Activated T-cell treated with anti-CD3 and anti-CD28 coated beads for 24 hours (primary cell): ENCODE measurements at regions not wholly inside any gene's neighbourhood (a gene's known extent, or its start where the extent isn't known, plus 50 kb on each side); places are given as distances from the start of the nearest gene placed in this dataset.
"Not testable (repeated sequence)": the region's sequence is repeated elsewhere in the genome, so short reads cannot be mapped to it uniquely, and the experiment has no call there.

Experiments
- DNase-seq: peaks from one replicate; pipeline ENCODE4 v3.0.0-alpha.2; 2020; ENCODE audit warnings: low read depth

DNA sequence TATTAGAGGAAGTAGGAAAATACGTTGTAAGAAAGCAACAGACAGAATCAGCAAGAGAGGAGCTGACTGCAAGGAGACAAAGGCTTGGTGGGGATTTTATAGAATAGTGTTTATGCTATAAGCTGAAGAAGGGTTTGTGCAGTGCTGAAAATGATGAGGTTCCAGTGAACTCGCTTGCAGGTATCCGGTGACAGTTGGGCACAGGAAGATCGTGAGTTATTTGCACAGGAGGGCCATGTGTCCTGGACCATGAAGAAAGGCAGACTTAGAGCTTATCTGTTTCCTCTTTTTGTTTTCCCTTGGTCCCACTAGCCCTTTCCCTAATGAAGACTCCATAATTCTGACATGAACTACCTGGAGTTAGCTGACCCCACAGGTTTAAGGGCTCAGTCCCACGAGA lies 61.4 kb downstream of the NXNL2 start:
- DNase-seq, result no peak

DNA sequence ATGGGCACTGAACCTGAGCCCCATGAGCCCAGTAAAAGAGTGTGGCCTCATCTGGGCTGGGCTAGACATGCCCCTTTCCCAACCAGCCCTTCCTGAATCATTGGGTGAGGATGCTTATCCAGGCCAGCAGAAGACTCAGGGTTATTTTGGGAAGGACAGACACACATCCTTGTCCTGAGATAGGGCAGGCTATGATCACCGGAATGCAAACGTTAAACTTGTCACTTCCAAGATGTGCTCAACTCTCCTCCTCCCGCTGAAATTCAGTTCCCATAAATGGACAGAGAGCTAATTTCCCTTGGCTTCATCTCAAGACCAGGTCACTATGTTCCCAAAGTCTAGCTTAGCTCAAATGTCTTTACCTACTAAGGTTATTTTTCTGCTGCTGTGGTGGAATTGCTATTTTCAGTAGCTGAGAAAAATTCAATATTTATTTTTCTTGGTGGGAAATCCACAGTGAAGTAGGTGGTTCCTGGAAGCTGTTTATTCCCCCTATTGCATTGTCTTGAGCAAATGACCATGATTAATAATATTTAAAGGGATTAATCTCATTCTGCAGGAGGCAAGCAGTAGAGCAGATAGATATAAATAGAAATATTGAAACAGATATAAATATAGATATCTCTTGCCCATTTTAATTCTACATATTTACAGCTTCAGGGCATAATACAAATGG lies 70.0 kb downstream of the NXNL2 start:
- no peak for DNase-seq

DNA sequence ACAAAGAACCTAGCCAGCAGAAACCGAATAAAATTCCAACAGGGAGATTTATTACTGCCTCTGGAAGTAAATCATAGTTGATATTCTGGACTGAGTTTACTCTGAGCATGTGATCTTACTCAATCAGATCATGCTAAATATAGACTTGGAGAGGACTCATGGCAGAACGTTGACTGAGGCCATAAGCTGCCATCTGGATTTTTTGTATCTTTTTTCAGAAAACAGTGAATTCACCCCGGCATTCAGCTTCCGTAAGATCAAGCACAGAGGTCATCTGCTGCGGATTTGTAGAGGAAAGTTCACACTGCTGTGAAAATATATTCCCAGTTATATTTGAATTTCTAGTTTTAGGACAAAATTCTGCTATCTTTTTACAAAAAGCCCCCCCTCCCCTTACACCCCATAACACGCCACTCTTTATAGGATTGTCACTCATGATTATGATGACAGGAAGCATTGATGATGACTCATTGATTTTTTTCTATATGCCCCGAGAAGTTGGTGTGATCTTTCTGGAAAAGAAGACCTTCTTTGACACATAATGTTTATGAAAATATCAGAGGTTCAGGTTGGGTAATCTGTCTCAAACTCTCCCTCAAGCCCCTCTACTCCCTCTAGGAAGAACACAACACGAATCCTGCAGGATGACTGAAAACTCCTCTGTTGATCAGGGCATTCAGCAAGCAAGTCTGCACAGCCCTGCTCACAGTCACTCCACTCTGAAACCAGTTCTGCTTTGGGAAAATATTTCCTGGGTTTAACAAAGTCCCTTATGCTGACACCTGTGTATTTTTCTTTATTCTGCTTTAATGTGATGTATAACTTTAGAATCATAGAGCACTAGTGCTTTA lies 70.8 kb downstream of the NXNL2 start:
- no peak for DNase-seq

DNA sequence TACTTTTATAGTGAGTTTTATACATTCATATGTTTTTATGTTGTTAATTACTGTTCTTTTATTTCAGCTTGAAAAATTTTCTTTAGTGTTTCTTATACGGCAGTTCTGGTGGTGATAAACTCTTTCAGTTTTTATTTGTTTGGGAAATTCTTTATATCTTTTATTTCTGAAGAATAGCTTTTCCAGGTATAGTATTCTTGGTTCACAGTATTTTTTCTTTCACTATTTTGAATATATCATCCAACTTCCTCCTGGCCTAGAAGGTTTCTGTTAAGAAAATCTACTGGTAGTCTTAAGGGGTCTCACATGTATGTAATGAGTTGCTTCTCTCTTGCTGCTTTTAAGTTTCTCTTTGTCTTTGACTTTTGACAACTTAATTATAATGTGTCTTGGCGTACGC lies 79.4 kb downstream of the NXNL2 start:
- DNase-seq, result no peak

DNA sequence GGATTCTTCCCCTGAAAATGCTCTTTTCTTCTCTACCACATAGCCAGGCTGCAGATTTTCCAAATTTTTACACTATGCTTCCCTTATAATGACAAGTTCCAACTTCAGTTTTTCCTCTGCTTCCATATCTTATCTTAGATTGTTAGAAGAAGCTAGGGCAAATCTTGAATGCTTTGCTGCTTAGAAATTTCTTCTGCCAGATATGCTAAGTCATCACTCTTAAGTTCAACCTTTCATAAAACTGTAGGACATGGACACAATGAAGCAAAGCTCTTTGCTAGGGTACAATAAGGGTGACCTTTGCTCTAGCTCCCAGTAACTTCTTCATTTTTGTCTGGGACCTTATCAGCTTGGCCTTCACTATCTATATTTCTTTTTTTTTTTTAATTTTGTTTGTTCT lies 88.7 kb downstream of the NXNL2 start:
- no peak for DNase-seq

DNA sequence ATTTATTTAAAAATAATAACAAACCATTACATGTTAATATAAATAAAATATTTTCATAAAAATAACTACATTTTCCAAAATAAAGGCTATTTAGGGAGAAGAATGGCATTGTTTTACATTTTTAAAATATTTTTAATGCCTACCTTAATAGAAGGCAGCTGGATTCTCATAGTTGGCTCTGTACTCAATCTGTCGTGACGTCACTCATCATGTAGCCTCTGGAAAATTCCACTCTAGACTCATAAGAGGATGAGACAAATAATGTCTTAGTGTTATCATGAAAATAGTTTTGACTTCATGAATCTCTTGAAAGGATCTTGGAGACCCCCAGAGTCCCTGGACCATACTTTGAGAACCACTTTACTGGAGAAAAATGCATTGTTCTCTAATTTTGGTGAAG lies 93.1 kb downstream of the NXNL2 start:
- no peak for DNase-seq

DNA sequence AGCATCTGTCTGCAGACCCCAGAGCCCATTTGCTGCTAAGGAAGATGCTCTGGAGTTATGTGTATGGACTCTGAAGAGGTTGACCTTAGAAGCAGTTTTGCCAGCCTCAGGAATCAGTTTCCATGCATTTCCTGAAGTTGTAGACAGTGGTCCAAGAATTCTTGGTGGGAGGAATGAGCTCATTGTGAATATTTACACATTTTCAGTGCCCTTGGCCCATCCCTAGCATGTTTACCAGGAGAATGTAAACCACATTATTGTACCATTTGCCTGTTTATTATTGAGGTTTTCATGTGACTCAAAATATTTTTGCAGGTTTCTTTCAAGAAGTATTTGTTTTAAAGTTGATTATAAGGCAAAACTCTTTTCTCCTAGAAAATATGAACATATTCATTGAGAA lies 93.8 kb downstream of the NXNL2 start:
- DNase-seq, result no peak

DNA sequence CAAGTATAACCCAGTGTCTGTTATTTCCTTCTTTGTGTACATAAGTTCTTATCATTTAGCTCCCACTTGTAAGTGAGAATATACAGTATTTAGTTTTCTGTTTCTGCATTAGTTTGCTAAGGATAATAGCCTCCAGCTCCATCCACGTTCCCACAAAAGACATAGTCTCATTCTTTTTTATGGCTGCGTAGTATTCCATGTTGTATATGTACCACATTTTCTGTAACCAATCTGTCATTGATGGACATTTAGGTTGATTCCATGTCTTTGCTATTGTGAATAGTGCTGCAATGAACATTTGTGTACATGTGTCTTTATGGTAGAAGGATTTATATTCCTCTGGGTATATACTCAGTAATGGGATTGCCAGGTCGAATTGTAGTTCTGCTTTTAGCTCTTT lies 95.6 kb downstream of the NXNL2 start:
- not testable (repeated sequence) for DNase-seq

DNA sequence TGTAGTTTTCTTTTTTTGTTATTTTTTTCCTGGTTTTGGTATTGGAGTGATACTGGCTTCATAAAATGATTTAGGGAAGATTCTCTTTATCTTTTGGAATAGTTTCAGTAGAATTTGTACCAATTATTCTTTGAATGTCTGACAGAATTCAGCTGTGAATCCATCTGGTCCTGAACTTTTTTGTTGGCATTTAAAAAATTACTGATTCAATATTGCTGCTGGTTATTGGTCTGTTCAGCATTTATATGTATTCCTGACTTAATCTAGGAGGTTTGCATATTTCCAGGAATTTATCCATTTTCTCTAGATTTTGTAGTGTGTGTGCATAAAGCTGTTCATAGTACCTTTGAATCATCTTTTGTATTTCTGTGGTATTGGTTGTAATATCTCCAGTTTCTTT lies 100.2 kb downstream of the NXNL2 start:
- DNase-seq, result no peak

DNA sequence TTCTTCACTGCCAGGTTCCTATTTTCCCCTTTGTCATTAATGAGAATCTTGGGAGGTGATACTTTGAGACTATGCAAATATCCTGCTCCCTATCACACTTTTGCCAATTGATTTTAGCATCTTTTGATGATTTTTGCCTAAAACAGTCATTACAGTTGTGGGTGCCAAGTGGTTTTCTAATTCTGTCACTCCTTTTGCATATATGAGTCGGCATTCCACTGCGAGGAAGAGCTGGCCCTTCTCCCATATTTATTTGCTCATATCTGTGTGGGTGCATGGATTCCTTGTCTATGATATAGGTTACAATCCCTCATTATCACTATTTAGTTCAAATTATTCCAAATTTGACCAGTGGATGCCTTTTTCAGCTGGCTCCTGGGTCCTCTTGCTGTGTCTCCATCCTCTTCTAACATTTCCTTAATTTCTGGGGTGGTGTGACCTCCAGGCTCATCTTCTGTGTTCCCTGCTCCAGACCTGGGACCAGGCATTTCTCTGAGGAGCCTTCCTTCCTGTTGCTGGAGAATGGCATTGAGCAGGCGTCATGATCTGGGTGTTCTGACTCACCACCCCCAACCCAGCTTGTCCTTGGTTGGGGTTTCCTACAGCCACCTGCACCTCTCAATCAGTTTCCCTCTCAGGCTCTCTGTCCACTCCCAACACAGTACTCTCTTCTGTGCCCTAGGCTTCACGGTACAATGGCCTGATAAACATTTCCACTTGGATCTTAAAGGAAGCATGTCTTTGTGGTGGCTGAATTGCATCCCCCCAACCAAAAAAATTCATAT lies 106.7 kb downstream of the NXNL2 start:
- DNase-seq, result no peak

DNA sequence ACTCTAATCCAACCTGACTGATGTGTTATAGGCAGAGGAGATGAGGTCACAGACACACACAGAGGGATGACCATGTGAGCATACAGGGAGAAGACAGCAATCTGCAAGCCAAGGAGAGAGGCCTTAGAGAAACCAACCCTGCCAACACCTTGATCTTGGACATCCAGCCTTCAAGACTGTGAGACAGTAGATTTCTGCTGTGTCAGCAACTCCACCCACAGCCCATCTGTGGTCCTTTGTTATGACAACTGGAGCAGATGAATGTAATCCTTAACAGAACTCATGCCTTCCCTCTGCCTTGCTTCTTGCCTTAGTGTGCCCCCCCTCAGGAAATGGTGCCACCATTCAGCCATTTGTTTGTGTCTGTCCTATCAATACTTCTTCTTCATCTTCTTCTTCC lies 107.4 kb downstream of the NXNL2 start:
- DNase-seq, result no peak

DNA sequence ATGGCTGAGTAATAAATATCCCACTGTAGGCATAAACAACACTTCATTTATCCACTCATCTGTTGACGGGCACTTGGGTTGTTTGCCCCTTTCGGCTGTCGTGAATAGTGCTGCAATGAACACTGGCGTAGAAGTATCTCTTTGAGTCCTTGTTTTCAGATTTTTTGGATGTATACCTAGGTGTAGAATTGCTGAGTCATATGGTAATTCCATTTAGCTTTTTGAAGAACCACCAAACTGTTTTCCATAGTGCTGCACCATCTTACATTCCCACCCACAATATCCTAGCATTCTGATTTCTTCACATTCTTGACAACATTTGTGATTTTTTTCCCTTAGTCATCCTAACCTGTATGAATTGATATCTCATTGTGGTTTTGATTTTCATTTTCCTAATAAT lies 109.0 kb downstream of the NXNL2 start:
- no peak for DNase-seq

DNA sequence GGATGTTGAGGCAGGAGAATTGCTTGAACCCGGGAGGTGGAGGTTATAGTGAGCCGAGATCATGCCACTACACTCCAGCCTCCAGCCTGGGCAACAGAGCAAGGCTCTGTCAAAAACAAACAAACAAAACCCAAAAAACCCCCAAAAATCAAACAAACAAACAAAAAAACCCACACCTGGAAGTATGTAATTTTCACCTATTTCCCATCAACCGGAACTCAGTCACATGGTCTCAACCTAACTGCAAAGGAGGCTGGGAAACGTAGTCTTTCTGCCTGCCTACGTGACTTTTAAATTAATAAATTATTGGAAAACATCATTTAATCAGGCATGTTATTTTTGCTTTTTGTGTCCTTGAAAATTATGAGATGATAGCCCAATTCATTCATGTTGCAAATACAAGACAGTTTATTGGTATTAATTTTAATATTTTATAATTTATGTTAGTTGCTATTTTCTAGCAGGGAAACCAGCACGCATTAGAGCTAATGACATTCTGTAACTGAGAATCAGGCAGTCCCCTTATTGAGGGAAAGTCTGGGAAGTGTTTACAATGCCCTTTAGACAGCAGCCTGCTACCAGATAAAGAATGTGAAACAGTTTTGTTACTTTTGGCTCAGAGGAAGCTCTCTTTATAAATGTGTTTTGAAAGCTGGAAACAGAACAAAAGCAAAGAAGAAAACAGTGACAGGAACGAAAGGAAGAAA lies 110.3 kb downstream of the NXNL2 start:
- no peak for DNase-seq

DNA sequence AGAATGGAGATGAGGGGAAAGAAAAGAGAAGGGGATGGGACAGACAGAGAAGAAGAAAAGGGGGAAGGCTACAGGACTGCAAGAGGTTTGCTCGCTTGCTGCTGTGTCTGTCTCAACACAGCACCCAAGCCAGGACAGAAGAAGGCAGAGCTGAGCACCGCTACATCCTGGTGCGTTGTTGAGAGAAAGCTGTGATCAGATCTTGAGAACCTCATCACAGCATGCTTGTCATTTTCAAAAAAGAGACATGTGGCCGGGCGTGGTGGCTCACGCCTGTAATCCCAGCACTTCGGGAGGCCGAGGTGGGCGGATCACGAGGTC lies 110.9 kb downstream of the NXNL2 start:
- DNase-seq, result no peak

DNA sequence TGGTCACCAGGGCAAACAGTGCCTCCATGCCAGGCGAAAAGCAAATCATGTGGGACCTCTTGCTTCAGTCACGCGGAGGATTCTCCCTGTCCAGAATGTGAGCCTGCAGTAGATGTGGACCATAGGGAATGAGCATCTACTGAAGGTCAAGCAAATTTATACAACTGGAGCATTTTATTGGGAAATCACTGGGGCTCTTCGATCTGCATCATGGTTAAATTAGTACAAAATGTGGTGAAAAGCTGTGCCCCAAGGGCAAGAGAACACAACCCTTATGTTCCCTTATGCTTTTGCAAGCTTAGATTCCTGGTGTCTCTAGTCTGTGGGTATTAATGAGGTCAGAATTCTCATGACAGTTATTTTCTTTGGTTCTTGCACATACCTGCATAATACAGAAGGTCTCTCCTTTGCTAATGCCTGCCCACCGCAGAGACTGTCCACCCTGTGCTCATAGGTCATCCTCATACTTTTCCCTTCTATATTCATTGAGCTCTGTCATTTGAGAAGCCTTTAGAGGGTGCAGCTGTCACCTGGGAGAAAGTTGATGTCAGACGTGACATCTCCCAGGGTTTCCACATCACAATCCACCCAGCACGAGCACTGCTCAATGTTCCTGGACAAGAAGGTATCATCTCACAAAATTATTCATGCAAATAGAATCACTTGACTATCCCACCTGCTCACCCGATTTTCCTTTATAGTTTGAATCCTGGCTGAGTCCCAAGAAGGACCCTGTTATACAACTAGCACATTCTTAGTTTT lies 111.7 kb downstream of the NXNL2 start:
- DNase-seq, result no peak

DNA sequence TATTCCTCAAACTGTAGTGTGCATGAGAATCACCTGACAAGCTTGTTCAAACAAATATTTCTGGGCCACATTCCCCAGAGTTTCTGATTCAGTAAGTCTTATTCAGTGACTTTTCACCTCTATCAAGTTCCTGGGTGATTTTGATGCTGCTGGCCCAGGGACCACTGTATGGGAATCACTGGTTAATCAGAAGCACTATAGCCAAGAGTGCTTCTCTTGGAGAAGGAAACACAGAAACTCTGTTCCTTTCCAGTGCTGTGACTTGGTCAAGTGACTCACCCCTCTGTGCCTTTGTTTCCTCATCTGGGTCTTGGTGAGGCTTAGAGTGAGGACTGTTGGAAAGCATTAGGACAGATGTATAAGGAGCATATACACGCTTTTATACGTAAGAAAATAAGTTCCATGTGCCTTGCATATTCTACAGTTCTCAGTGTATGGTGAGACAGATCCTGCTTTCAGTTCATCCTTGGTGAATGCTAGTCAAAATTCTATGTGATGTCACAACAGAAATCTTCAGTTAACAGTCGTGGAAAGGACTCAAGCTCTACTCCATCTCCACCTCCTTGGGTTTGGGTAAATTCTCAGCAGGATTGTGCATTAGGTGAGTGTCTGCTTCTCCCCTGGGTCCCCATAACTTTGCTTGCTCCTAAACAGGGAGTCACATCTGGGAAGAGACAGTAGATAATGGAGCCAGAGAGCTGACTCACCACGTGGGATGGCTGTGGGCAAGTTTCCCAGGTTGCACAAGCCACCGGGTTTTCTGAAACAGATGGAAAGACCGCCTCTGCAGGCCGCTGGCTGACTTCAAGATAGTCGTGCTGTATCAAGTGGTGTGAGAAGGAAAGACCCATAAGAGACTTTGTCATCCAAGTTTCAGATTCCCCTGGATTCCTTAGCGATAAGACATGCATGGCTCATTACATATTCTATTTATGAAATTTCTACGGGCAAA lies 117.0 kb downstream of the NXNL2 start:
- no peak for DNase-seq

DNA sequence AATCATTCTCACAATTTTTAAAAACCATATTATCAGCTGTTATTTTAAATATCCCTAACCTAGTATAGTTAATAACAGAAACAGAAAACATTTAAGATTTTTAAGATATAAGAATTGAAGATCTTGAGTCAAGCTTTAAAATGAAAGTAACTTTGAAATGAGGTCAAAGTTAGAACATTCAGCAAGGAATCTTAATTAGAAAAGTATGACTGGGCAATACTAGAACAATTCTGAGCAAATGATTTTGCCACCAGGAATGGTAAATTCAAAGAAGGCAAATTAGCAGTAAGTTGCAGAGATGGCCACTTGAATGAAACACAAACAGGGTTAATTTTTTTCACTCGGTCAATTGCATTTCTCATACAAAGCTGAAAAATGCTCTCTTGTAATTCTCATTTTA lies 117.9 kb downstream of the NXNL2 start:
- DNase-seq, result no peak

DNA sequence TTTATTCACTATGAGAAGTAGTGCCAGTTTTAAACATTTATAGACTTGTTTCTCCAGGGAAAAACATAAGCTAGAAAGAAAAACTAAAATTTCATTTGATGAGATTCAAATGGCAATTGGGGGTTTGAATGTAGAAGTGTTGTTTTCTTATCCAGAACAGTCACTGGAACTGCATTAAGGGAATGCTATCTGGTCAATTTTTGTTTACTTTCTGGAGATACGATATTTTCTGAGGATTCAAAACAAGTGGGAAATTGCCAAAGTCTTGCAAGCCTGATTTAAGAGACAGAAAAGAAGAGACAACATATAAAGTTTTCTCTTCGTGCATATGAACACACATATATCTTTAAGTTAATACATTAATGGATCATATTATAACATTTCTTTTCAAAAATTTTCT lies 118.4 kb downstream of the NXNL2 start:
- DNase-seq, result no peak

DNA sequence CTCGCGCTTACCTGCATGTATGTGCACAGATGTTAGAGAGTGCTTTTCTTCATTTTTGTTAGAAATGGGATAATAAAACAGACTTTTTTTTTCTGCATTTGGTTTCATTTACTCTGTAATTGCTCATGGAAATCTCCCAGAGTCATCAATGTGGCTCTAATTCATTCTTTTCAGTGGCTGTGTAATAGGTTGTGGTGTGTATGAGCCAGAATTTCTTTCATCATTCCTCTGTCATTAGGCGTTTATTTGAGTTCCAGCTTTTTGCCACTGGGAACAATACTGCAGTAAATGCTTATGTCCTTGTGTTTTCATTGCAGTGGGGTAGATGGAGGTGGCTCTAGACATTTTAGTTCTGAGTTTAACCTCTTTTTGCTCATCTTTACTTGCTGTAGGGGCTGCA lies 118.9 kb downstream of the NXNL2 start:
- no peak for DNase-seq

DNA sequence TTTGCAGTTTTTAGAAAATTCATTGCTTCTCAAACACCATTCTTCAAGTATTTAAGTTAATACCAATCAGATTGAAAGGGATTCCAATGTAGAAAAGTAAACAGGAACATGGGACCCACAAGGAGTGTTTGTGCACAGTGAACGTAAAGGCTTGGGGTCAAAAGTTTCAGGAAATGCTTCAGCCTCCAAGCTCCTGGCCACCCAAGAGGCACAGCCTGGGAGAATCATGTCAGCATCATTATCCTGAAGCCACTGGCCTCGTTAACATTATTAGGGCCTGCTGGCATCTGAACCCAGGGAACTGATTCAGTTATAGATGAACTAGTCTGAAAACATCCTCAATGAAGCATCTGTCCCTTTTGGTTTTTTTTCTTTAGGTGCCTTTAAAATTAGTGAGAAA lies 122.9 kb downstream of the NXNL2 start:
- no peak for DNase-seq
